NCI-H2081 (cell line): ENCODE measurements at regions not wholly inside any gene's neighbourhood (a gene's known extent, or its start where the extent isn't known, plus 50 kb on each side); places are given as distances from the start of the nearest gene placed in this dataset.
A peak's percentile ranks its signal among the peaks of the same experiment; 100 is the strongest.
"Not testable (repeated sequence)": the region's sequence is repeated elsewhere in the genome, so short reads cannot be mapped to it uniquely, and the experiment has no call there.

Source experiments
- DNase-seq, 2 experiments: peaks; one replicate each; lab custom pipeline; 2025; lab: John Stamatoyannopoulos, UW

DNA sequence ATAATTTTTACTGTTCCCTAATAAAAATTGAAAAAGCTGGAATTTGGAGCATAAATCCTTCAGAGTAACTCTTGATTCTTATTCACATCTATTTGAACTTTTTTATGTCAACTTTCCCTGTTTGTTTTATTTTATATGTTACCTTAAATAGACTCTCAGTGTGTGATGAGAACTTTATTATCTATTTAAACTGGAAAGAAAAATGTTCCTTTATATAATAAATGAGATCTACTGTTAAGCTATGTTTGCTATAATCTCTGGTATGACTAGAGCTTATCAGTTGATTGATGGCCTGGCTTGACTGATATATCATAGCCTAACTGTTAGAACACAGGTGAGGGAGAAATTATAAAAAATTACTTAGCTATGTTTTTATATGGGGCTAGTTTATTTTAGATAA, 330.6 kb upstream of the EPHA6 start:
- DNase-seq = no peak

DNA sequence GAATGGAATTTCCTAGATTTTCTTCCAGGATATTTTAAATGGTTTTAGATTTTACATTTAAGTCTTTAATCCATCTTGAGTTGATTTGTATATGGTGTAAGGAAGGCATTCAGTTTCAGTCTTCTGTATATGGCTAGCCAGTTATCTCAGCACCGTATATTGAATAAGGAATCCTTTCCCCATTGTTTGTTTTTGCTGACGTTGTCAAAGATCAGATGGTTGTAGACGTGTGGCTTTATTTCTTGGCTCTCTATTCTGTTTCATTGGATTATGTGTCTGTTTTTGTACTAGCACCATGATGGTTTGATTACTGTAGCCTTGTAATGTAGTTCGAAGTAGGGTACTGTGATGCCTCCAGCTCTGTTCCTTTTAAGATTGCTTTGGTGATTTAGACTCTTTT, 325.7 kb upstream of the EPHA6 start:
- no peak for DNase-seq

DNA sequence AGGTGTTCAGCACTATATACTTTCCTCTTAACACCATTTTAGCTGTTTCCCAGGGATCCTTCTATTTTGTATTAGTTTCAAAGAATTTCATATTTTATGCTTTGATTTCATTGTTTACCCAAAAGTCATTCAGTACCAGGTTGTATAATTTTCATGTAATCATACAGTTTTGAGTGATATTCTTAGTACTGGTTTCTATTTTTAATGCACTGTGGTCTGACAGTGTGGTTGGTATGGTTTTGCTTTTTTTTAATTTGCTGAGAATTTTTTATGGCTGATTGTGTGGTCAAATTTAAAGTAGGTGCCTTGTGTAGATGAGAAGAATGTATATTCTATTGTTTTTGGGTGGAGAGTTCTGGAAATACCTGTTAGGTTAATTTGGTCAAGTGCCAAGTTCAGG, 323.4 kb upstream of the EPHA6 start:
- DNase-seq = no peak

DNA sequence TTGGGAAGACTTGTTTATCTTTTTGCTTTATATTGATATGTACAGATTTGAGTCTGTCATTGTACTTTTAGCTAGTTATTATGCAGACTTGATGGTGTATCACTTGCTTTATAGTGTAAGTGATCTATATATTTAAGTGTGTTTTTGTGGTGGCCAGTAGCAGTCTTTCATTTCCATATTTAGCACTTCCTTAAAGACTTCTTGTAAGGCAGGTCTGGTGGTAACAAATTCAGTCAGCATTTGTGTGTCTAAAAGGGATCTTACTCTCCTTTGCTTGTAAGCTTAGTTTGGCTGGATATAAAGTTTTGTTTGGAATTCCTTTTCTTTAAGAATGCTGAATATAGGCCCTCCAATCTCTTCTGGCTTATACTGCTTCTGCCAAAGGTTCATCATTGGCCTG, 322.5 kb upstream of the EPHA6 start:
- DNase-seq = no peak

DNA sequence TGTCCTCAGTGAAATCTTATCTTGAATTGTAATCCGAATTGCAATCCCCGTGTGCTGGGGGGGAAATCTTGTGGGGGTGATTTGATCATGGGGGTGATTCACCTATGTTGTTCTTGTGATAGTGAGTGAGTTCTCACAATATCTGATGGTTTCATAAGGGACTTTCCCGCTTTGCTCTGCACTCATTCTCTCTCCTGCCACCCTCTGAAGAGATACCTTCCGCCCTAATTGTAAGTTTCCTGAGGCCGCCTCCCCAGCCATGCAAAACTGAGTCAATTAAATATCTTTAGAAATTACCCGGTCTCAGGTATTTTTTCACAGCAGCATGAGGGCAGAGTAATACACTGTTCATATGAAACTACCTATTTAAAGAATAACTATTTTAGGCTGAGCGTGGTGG, 304.1 kb upstream of the EPHA6 start:
- DNase-seq = no peak

DNA sequence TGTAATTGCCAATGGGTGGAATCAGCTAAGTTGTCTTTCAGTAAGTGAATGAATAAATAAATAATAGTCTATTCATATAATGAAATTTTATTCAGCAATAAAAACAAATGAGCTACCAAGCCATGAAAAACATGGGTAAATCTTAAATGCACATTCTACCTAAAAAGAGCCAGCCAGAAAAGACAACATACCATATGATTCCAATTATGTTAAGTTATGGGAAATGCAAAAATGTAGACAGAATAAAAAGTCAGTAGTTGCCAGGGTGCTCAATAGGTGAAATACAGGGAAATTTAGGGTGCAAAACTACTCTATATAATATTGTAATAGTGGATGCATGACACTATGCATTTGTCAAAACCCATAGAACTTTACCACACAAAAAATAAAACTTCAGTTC, 277.2 kb upstream of the EPHA6 start:
- DNase-seq = no peak

DNA sequence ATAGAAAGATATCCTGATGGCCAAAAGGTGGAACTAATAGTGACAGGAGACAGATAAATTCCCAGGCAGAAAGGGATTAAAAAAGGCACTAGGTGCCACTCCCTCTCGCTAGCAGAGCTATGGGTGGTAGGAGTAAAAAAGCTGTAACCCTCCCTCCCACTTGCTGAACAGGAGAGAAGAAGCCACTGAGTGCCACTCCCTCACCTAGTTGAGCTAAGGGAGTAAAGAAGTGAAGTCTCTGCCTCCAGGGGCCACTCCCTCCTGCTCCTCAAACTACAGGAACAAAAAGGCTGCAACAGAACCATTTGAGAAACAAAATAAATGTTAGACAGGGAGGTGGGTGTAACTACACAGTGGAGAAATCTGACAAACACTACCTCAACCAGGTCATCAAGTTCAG, 276.2 kb upstream of the EPHA6 start:
- DNase-seq = no peak

DNA sequence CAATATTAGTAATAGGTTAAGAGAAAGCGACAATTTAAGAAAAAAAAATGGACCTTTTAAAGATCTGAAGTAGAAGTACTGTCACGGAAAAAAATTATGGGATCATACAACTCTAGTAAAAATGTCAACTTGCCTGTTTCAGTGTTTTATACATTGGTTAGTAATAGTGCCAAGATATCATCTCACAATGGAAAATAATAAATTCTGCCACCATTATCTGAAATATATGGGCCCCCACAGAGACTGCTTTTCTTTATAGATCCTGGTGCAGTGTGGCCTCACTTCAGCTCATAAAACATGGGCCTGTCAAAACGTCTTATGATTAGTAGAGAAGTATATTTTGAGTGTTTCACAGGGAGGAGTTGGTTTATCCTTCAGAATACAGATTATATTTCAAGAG, 266.3 kb upstream of the EPHA6 start:
- DNase-seq = no peak

DNA sequence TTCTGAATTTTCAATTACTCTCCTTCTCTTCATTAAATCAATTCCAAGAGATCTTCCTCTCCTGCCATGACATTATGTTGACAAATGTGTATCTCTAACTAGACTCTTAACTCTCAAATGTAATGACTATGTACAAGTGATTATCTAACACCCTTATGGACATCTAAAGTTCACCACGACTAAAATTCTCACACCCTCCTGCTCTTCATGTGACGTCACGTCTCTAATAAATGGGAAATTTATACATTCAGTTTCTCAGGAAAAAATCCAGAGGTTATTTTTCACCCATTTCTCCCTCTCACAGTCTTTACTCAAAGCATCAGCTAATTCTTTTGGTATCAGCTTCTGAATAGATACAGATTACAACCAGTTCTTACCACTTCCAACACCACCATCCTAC, 237.5 kb upstream of the EPHA6 start:
- no peak for DNase-seq

DNA sequence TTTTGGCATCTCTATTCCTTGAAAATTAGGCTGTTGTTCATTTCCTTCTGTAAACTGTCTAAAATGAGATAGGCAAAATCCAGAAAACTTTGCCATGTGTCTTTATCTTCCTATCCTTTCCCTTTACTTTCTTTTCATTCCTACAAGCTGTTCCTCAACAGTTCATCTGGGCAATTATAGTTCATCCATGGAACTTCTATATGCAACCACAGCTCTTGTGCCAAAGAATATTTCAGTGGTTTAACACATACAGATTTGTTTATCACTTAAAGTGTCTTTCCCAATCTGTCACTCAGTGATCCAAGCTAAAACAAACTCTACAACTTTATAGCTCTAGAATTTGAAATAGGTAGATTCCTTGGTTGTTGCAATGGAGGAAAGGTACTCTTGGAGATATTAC, 230.3 kb upstream of the EPHA6 start:
- DNase-seq = no peak

DNA sequence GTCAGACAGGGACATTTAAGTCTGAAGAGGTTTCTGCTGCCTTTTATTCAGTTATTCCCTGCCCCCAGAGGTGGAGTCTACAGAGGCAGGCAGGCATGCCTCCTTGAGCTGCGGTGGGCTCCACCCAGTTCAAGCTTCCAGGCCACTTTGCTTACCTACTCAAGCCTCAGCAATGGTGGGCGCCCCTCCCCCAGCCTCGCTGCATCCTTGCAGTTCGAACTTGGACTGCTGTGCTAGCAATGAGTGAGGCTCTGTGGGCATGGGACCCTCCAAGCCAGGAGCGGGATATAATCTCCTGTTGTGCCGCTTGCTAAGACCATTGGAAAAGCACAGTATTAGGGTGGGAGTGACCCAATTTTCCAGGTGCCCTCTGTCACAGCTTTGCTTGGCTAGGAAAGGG, 207.5 kb upstream of the EPHA6 start:
- DNase-seq = not testable (repeated sequence)

DNA sequence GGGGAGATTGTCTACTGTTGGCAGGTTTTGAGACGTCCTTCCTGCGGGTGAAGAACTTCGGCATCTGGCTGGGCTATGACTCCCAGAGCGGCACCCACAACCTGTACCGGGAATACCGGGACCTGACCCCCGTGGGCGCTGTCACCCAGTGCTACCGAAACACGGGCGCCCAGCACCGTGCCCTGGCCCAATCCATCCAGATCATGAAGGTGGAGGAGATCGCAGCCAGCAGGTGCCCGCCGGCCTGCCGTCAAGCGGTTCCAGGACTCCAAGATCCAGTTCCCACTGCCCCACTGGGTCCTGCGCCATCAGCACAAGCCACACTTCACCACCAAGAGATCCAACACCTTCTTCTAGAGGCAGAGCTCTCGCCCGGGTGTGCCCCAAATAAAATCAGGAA, 194.9 kb upstream of the EPHA6 start:
- no peak for DNase-seq

DNA sequence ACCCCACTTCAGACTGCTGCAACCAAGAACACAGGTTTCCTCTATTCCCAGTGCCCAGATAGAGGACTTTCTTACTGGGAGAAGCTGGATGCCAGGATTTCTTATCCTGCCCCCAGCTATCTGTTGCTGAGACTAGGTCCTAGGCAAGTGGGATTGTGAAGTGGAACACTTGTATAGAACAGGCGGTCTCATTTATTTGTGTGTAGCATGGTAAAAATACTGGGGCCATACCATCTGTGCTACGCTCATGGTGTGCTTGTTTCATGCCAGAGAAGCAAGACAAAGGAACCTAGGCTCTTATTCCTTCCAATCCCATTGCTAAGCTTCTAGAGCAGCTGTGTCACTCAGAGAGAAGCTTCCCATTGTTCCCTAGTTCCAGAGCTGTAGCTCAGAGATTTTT, 191.5 kb upstream of the EPHA6 start:
- DNase-seq = no peak

DNA sequence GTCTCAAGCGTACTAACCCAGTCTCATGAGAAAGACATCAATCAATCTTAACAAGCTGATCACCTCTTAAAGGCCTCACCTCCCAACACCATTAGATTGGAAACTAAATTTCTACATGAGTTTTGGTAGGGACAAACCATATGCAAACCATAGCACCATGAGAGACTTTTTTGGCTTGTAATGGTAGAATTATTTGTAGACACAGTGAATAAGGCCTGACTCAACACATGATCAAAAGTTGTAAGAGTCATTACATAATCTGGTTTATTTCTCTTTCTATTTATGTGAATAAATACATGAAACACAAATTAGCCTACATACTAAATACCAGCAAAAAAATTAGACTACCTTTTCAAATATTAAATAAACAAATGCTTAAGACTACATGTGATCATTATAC, 183.3 kb upstream of the EPHA6 start:
- DNase-seq = no peak

DNA sequence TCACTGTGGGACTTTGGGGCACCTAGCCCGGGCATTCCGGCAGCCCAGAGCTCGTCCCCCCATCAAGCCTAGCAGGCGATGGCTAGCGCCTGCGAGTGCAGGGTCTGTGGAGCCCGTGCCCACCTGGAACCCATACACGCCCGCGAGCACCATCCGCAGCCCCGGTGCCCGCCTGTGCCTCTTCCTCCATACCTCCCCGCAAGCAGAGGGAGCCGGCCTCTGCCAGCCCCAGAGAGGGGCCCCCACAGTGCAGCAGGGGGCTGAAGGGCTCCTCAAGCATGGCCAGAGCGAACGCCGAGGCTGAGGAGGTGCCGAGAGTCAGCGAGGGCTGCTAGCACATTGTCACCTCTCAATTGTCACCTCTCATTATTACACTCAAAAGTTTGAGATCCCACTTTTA, 167.8 kb upstream of the EPHA6 start:
- no peak for DNase-seq

DNA sequence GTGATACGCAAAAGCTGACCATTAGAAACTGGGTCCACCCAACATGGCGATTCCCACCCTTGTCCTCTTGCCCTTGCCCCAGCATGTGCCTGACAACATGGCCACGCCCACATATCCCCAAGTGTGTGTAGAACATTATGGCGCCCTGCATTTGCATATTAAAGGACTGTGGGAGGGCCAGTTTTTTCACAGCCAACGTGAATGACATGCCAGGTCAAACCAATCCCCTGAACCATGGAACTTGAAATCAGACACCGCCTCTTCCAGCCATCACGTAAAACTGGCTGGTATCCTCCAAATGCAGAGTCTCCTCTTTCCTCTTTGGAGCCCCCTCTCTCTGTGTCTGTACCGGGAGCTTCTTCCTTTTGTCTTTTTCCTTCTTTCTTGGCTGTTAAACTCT, 156.7 kb upstream of the EPHA6 start:
- DNase-seq = no peak

DNA sequence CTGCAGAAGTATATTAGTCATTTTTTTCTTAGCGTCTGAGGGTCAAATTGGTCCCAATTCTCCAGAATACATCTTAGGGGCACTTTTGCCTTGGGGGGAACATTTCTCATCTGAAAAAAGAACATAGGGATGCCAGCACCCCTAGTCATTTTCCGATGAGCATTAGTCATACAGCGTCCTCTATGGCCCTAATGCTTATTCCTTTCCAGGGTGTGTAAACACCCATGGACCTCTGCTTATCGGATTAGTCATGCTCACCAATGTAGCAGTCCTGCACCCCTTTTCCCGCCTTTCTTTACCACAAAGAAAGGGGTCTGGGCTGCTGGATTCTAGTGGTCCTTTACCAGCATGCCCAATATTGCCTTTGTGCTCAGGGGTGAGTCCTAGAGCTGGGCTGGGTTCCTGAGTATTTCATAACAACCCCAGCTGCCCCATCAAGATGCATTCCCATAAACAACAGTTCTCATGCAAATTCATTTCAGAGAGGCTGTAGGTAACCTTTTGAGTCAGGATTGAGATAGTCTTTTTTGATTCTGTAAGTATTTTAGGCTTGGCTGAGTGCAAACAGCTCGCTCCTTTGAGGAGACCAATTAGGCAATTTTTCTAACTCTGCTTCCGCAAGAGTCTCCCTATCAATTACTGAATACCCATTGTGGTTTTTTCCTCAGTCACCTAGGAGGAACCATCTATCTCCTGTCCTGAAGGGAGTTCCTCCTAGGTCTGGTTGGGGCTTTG, 142.4 kb upstream of the EPHA6 start:
- DNase-seq = not testable (repeated sequence)

DNA sequence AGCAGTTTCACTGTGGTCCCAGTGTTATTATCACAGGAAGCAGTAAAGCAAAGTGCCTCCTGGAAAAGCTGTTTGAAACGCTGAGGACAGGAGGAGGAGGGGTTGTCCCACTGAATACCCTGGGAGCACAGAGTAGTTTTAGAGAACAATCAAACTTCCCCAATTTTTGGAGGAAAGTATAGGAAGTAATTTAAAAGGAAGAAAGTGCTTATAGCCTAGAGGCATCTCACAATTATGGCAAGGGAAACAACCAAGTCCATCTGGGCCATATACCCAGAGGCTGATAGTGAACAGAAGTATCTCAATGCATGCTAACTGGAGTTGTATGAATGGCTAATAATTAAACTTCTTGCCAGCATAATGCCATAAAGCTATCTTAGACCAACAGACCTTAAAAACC, 137.2 kb upstream of the EPHA6 start:
- no peak for DNase-seq

DNA sequence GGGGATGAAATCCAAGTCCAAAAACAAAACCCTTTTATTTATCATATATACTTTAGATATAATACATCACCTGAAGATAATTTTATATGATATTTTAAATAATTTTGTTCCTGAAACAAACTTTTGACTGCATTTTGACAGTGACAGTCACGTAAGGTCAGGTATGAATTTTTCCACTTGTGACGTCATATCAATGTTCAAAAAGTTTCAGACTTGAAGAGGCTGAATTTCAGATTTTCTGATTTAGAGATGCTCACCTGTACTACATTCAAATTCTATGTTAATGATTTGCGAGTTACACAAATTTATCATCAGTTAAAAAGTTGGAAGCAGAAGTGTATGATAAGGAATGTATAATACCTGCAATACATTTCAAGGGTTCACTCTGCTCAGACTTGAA, 136.1 kb upstream of the EPHA6 start:
- DNase-seq = no peak

DNA sequence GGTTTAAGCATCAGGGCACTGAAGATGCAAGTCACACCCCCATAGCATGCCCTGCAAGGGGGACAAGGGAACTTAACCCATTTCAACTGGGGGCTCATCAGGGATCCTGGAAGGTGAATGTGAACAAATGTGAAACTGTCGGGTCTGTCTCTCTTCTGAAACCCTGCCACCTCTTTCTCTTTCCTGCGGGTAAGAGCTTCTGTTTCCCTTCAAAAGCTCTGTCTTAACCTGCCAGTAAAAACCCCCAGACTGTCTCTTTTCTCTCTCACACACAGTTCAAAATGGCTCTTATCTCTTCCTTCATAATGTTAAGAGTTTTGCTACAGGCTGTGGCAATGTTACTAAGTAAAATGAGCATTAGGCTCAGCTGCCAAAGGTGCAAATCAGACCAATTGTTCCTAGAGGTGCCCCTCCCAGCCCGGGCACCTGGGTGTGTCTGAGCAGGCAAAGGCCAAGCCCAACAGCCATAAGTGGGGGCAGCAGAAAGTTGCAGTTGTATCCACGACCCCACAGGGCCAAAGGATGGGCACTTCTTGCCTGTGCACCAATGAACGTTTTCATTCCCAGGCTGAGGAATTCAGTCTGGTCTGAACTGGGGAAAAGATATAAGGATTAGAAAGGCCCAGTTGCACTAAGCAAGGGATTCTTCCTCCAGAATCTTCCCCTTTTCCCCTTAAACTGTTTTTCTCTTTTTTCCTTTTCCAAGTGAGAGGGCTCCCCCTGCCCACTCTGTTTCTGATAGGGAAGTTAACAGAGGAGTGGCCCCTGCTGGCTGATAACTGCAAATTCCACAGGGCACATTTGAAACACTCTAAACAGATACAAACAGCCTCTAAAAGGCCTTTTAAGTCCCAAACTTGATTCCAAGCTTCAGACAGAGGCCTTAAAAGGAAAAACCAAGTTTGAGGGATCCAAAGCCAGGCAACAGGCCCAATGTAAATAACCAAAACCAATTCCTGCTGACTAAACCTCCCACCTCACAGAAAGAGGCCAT, 113.8 kb upstream of the EPHA6 start:
- DNase-seq = peak in 1 of 2 experiments; percentile 15

DNA sequence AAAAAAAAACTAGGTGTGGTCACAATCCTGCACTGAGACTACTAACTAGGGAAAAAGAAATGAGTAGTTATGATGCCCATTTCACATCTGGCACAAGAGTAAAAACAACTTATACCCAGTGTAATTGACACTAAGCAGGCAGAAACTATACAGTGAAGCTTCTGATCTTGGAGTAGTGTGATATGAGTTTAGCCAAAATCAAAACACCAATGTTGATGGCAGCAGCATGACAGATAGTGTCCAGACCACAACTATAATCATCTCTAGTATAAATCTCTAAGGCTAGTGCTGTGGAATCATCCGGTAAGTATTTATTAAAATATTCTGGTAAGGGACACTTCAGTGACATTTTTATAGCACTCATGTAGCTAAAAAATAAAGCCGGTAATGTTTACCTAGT, 108.5 kb upstream of the EPHA6 start:
- DNase-seq = no peak

DNA sequence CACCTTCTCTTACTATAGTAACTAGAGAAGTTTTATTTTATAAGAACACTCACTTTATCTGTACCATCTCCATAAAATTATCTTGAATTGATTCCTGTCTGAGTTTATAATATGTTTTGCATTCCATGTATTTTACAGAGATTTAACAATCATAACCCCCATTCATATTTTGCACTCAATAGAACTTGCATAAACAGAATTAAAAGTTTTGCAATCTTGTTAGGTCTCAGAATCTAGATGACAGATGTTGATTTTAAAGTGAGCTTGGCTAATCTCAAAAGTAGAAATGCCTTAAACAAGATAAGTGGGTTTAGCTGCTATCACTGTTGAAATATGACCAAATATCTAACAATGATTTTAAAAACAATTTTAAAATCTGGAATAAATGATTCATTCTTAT, 107.9 kb upstream of the EPHA6 start:
- DNase-seq = no peak

DNA sequence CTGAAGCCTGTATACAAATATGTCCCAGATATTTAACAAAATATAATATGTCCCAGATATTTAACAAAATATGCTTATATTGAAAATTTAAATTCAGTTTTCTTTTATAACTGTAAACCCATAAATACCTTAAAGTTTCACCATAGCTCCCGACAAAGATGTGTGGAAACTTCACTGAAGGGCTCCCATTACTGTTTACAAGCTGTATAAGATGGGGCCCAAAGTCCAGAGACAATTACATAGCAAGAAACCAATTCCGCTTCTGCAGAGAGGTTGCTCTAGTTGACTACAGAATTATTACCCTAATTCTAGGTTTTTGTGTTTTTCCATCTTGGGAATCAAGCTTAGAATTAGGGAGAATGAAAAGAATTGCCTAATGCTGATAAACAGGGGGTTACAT, 102.6 kb upstream of the EPHA6 start:
- DNase-seq = no peak
